ENCODE measurements at regions not wholly inside any gene's neighbourhood (a gene's known extent, or its start where the extent isn't known, plus 50 kb on each side); places are given as distances from the start of the nearest gene placed in this dataset.

DNA sequence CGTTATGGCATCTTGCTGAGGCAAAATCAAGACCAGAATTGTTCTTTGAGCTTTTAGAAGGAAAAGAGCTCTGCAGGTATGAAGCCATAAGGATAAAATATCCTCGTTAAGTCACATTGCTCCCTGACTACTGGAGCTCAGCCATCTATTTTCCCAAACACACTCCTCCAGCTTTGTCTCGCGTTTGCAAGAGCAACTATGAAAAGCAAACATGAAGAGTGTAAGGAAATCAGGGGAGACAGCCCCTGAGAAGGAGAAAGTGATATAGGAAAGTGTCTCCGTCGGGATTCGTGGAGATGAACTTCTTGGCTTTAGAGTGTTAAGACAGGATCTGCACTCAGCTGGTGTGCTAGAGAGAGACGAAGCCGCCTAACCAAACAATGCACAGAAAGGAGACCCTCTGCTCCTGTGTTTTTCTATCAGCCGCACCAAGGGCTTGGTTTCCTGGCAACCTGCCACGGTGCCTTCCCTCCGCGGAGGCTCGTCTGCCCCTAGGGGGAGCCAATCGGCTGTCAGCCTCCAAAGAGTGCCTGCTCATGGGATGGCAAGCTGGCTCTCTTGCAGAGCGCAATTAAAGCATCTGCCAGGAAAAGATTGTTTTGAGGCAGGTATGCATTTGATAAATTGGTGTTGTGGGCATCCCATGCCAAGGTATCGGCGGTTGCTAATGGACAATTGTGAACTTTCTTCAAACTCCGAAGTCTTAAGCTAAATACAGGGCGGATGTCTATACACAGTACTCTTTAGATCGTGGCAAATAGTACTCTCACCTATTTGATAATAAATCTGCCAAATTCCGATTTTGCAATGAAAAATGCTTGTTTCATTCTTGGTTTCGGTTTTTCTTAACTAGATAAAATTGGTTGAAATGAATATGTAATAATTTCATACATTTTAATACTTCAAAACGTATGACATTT, 603.2 kb downstream of the RNF144B start:
- 32 to 41% methylated on average over 21 to 24 of the region's 24 CpGs for WGBS, 2 donors
- peak; percentile 64 to 82 (median 75) for DNase-seq
- no peak overlapping the region for H3K4me3 ChIP-seq

DNA sequence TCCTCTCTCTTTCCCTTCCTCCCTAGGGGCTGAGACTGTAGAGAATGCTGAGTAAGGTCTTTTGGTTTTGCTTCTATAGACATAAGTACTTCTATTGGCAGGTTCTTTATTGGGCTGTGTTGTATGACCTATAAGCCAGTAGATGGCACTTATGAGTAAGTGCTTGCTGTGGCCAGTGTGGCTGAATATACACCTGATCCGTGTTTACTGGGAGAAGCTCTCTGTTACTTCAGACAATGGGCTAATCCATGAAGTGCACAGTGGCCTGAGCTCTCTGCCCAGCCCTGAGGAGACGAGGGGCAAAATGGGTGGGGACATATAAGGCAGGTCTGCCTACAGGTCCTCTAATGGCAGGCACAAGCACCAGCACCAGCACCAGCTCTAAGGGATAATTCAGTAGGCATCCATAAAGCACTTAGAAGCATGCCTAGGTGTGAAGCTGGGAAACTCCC, 610.3 kb downstream of the RNF144B start:
- DNase-seq, result peak; percentile 14 to 37 (median 30)
- Histone ChIP-seq H3K27me3 (no peaks in the 10 kb centered on the region), H3K4me3 (no peak overlapping the region), H3K4me1 (no peaks in the 10 kb centered on the region), H3K36me3 (replicated peaks in 1 of 2; ENCODE audit: insufficient read depth in 1 of 2, low read depth in 2 of 2) (no peaks in the 10 kb centered on the region), H3K27ac (no peak overlapping the region), H3K9me3 (no peaks in the 10 kb centered on the region)
- intact Hi-C loops (cut with DNase I), result loop anchor here (10.0 kb wide), 1 partner anchor 857 kb away; no protein-coding TSS in a partner anchor
- ATAC-seq, result peak; percentile 93
- no peak for TF ChIP-seq POLR2A (IDR thresholded peaks at IDR 0.05)
- TF ChIP-seq, protein P1, sequence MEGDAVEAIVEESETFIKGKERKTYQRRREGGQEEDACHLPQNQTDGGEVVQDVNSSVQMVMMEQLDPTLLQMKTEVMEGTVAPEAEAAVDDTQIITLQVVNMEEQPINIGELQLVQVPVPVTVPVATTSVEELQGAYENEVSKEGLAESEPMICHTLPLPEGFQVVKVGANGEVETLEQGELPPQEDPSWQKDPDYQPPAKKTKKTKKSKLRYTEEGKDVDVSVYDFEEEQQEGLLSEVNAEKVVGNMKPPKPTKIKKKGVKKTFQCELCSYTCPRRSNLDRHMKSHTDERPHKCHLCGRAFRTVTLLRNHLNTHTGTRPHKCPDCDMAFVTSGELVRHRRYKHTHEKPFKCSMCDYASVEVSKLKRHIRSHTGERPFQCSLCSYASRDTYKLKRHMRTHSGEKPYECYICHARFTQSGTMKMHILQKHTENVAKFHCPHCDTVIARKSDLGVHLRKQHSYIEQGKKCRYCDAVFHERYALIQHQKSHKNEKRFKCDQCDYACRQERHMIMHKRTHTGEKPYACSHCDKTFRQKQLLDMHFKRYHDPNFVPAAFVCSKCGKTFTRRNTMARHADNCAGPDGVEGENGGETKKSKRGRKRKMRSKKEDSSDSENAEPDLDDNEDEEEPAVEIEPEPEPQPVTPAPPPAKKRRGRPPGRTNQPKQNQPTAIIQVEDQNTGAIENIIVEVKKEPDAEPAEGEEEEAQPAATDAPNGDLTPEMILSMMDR (IDR thresholded peaks at IDR 0.05), result peak; percentile 37 to 77 (median 67)
- 14 to 15% methylated on average over 2 of the region's 2 CpGs for WGBS, 2 donors

More for the DNA sequence above, 603.2 kb downstream of the RNF144B start:
- Histone ChIP-seq H3K27me3 (no peaks in the 10 kb centered on the region), H3K27ac (no peak overlapping the region), H3K36me3 (replicated peaks in 1 of 2; ENCODE audit: insufficient read depth in 1 of 2, low read depth in 2 of 2) (no peaks in the 10 kb centered on the region), H3K9me3 (no peaks in the 10 kb centered on the region), H3K4me1 (no peaks in the 10 kb centered on the region)
- intact Hi-C loops (cut with DNase I), result loop anchor here (10.0 kb wide), 1 partner anchor 864 kb away; no protein-coding TSS in a partner anchor
- TF ChIP-seq POLR2A (IDR thresholded peaks at IDR 0.05), result no peak
- TF ChIP-seq, protein P1 (IDR thresholded peaks at IDR 0.05), result peak; percentile 41 to 65 (median 51)
- ATAC-seq, result peak; percentile 67

DNA sequence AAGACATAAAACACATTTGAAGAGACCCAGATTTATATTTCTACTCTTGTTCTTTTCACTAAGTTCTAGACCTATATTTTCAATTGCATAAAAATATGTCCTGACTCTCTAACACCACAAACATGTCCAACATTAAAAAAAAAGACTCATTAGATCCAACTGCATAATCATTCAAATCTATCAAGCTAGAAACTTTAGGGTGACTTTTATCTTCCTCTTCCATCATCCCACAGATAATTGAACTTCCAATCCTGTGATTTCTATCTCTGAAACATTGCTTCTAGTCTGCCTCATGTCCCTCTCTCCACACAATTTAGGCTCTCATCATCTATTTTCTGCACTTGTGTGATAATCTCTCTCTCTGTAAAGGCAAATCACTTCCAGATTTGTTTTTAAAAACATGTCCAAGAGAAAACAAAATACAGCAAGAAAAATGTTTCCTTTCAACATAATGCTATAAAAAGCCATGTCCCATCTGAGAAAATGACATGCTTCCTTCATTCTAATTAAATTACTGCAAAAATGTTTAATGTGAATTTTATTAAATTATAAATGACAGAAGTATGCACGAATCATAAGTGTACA, 615.9 kb downstream of the RNF144B start:
- ATAC-seq, result no peak
- Histone ChIP-seq H3K36me3 (replicated peaks in 1 of 2; ENCODE audit: insufficient read depth in 1 of 2, low read depth in 2 of 2) (no peaks in the 10 kb centered on the region), H3K9me3 (no peaks in the 10 kb centered on the region), H3K27ac (no peak overlapping the region), H3K4me1 (no peaks in the 10 kb centered on the region), H3K4me3 (no peak overlapping the region), H3K27me3 (no peaks in the 10 kb centered on the region)
- no peak for TF ChIP-seq POLR2A (IDR thresholded peaks at IDR 0.05)
- TF ChIP-seq, protein P1 (IDR thresholded peaks at IDR 0.05), result no peak
- intact Hi-C loops (cut with DNase I), result no loop called here
- WGBS, 2 donors, result 38% methylated on average over 1 of the region's 1 CpG
- no peak for DNase-seq

DNA sequence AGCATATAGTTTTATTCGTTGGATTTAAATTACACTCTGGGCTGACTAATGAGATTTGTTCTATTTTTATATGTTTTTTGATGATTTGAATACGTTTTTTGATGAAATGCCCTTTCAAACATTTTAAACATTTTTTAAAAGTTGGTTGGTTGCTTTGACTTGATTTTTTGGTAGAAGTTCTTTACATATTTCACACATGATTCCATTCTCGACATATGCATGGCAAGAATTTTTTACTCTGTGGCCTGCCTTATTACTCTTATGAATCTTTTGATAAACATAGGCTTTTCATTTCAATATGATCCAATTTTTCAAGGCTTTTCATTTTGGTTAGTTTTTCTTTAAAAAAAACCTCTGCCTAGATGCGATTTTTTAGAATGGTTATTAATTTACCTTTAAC, 617.0 kb downstream of the RNF144B start:
- no peak for DNase-seq
- TF ChIP-seq POLR2A (IDR thresholded peaks at IDR 0.05), result no peak
- TF ChIP-seq, protein P1 (IDR thresholded peaks at IDR 0.05), result no peak
- Histone ChIP-seq H3K4me1 (no peaks in the 10 kb centered on the region), H3K36me3 (replicated peaks in 1 of 2; ENCODE audit: insufficient read depth in 1 of 2, low read depth in 2 of 2) (no peaks in the 10 kb centered on the region), H3K4me3 (no peak overlapping the region), H3K9me3 (no peaks in the 10 kb centered on the region), H3K27ac (no peak overlapping the region), H3K27me3 (no peaks in the 10 kb centered on the region)
- 69 to 76% methylated on average over 4 of the region's 4 CpGs for WGBS, 2 donors
- no peak for ATAC-seq
- intact Hi-C loops (cut with DNase I), result no loop called here
